ENCODE measurements at regions not wholly inside any gene's neighbourhood (a gene's known extent, or its start where the extent isn't known, plus 50 kb on each side); places are given as distances from the start of the nearest gene placed in this dataset.

GRCh38 chr6:94456266-94456665 lies 1036.9 kb upstream of the EPHA7 start:
- H3K27me3 ChIP-seq (ENCODE audit: control insufficient read depth, insufficient read depth, low read length), result no peaks in the 10 kb centered on the region
- H3K4me2 ChIP-seq (ENCODE audit: low read length), result no peak overlapping the region
- H3K4me1 ChIP-seq (ENCODE audit: control insufficient read depth, insufficient read depth, low read length), result no peaks in the 10 kb centered on the region
- H3K4me3 ChIP-seq (ENCODE audit: low read length), result no peak overlapping the region
- H3K9me3 ChIP-seq (replicated peaks; ENCODE audit: low read length), result no peaks in the 10 kb centered on the region
- no peak overlapping the region for H3K9ac ChIP-seq (ENCODE audit: low read depth, low read length)
- H3K36me3 ChIP-seq (ENCODE audit: insufficient read depth, low read length), result no peaks in the 10 kb centered on the region

GRCh38 chr6:94454231-94454630 lies 1034.9 kb upstream of the EPHA7 start:
- no peaks in the 10 kb centered on the region for H3K36me3 ChIP-seq (ENCODE audit: insufficient read depth, low read length)
- H3K9me3 ChIP-seq (replicated peaks; ENCODE audit: low read length), result no peaks in the 10 kb centered on the region
- no peak overlapping the region for H3K9ac ChIP-seq (ENCODE audit: low read depth, low read length)
- no peak overlapping the region for H3K4me2 ChIP-seq (ENCODE audit: low read length)
- H3K4me3 ChIP-seq (ENCODE audit: low read length), result no peak overlapping the region
- H3K4me1 ChIP-seq (ENCODE audit: control insufficient read depth, insufficient read depth, low read length), result no peaks in the 10 kb centered on the region
- no peaks in the 10 kb centered on the region for H3K27me3 ChIP-seq (ENCODE audit: control insufficient read depth, insufficient read depth, low read length)

DNA sequence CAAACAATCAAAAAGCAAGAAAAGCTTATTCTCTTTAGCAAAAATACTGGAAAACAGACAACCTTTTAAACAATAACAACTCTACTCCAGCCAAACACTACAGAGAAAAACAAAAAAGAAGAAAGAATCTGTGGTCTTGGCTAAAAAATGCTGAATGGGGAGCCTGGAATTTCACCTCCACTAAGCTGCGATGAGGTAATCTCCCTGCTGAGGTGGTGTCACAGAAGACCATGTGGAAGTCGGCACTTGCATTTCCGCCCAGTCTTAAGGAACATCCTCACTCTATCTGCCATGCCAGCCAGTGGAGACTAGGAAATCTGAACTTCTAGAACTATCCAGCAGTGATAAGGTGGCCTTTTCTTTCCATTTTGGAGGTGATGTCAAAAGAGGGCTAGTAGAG lies 1026.8 kb upstream of the EPHA7 start:
- Histone ChIP-seq H3K9me3 (replicated peaks; ENCODE audit: low read length) (peaks cover 4% of the 10 kb centered on the region), H3K4me2 (ENCODE audit: low read length) (no peak overlapping the region), H3K27me3 (ENCODE audit: control insufficient read depth, insufficient read depth, low read length) (no peaks in the 10 kb centered on the region), H3K4me3 (ENCODE audit: low read length) (no peak overlapping the region), H3K9ac (ENCODE audit: low read depth, low read length) (no peak overlapping the region), H3K36me3 (ENCODE audit: insufficient read depth, low read length) (no peaks in the 10 kb centered on the region), H3K4me1 (ENCODE audit: control insufficient read depth, insufficient read depth, low read length) (no peaks in the 10 kb centered on the region)

GRCh38 chr6:94443701-94444100 lies 1024.3 kb upstream of the EPHA7 start:
- Histone ChIP-seq H3K27me3 (ENCODE audit: control insufficient read depth, insufficient read depth, low read length) (no peaks in the 10 kb centered on the region), H3K9ac (ENCODE audit: low read depth, low read length) (no peak overlapping the region), H3K4me2 (ENCODE audit: low read length) (no peak overlapping the region), H3K4me1 (ENCODE audit: control insufficient read depth, insufficient read depth, low read length) (no peaks in the 10 kb centered on the region), H3K9me3 (replicated peaks; ENCODE audit: low read length) (peaks cover 4% of the 10 kb centered on the region), H3K4me3 (ENCODE audit: low read length) (no peak overlapping the region), H3K36me3 (ENCODE audit: insufficient read depth, low read length) (no peaks in the 10 kb centered on the region)

DNA sequence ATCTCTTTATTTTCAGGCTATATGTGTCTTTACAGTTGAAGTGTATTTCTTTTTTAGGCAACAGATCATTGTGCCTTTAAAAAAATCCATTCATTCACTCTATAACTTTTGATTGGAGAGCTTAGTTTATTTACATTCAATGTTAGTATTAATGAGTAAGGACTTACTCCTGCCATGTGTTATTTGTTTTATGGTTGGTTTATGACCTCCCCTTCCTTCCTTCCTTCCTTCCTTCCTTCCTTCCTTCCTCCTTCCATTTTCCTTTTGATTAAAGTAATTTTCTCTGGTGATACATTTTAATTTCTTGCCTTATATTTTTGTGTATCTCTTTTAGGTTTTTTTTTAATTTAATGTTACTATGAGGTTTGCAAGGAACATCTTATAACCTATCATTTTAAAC lies 1005.3 kb upstream of the EPHA7 start:
- no peak overlapping the region for H3K4me3 ChIP-seq (ENCODE audit: low read length)
- peaks cover 3% of the 10 kb centered on the region for H3K9me3 ChIP-seq (replicated peaks; ENCODE audit: low read length)
- H3K27me3 ChIP-seq (ENCODE audit: control insufficient read depth, insufficient read depth, low read length), result no peaks in the 10 kb centered on the region
- H3K36me3 ChIP-seq (ENCODE audit: insufficient read depth, low read length), result no peaks in the 10 kb centered on the region
- H3K4me2 ChIP-seq (ENCODE audit: low read length), result no peak overlapping the region
- no peak overlapping the region for H3K9ac ChIP-seq (ENCODE audit: low read depth, low read length)
- H3K4me1 ChIP-seq (ENCODE audit: control insufficient read depth, insufficient read depth, low read length), result no peaks in the 10 kb centered on the region

- Histone ChIP-seq H3K36me3 (ENCODE audit: insufficient read depth, low read length) (no peaks in the 10 kb centered on the region), H3K4me1 (ENCODE audit: control insufficient read depth, insufficient read depth, low read length) (no peaks in the 10 kb centered on the region), H3K27me3 (ENCODE audit: control insufficient read depth, insufficient read depth, low read length) (no peaks in the 10 kb centered on the region), H3K4me3 (ENCODE audit: low read length) (no peak overlapping the region), H3K4me2 (ENCODE audit: low read length) (no peak overlapping the region), H3K9ac (ENCODE audit: low read depth, low read length) (no peak overlapping the region), H3K9me3 (replicated peaks; ENCODE audit: low read length) (peaks cover 3% of the 10 kb centered on the region)
Observed at GRCh38 chr6:94417363-94417762, 998.0 kb upstream of the EPHA7 start.

GRCh38 chr6:94414041-94414440 lies 994.7 kb upstream of the EPHA7 start:
- H3K4me1 ChIP-seq (ENCODE audit: control insufficient read depth, insufficient read depth, low read length), result no peaks in the 10 kb centered on the region
- H3K9ac ChIP-seq (ENCODE audit: low read depth, low read length), result no peak overlapping the region
- no peak overlapping the region for H3K4me2 ChIP-seq (ENCODE audit: low read length)
- no peaks in the 10 kb centered on the region for H3K27me3 ChIP-seq (ENCODE audit: control insufficient read depth, insufficient read depth, low read length)
- no peak overlapping the region for H3K4me3 ChIP-seq (ENCODE audit: low read length)
- no peaks in the 10 kb centered on the region for H3K9me3 ChIP-seq (replicated peaks; ENCODE audit: low read length)
- no peaks in the 10 kb centered on the region for H3K36me3 ChIP-seq (ENCODE audit: insufficient read depth, low read length)

GRCh38 chr6:94401311-94401710 lies 982.0 kb upstream of the EPHA7 start:
- no peak overlapping the region for H3K9ac ChIP-seq (ENCODE audit: low read depth, low read length)
- H3K4me2 ChIP-seq (ENCODE audit: low read length), result no peak overlapping the region
- H3K4me1 ChIP-seq (ENCODE audit: control insufficient read depth, insufficient read depth, low read length), result no peaks in the 10 kb centered on the region
- H3K9me3 ChIP-seq (replicated peaks; ENCODE audit: low read length), result no peaks in the 10 kb centered on the region
- H3K4me3 ChIP-seq (ENCODE audit: low read length), result no peak overlapping the region
- no peaks in the 10 kb centered on the region for H3K36me3 ChIP-seq (ENCODE audit: insufficient read depth, low read length)
- no peaks in the 10 kb centered on the region for H3K27me3 ChIP-seq (ENCODE audit: control insufficient read depth, insufficient read depth, low read length)

DNA sequence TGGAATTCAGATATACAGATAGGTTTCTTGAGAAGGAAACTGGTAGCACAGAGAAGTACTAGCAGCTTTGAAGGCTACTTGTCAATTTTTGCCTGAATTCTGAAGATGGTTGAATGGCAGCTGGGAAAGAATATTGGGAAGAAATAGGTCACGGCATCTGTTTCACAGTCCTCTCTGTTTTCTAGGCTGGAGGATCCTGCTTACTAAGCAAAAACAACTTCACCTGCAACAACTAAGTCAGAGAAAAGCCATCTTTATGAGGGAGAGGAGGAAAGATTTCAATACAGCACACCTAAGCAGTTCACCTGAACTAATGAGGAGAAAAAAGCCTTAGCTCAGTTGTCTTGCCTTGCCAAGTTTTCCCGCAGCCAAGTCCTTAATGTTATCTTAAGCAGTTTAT lies 975.5 kb upstream of the EPHA7 start:
- H3K4me3 ChIP-seq (ENCODE audit: low read length), result no peak overlapping the region
- no peaks in the 10 kb centered on the region for H3K36me3 ChIP-seq (ENCODE audit: insufficient read depth, low read length)
- no peaks in the 10 kb centered on the region for H3K4me1 ChIP-seq (ENCODE audit: control insufficient read depth, insufficient read depth, low read length)
- no peak overlapping the region for H3K9ac ChIP-seq (ENCODE audit: low read depth, low read length)
- H3K27me3 ChIP-seq (ENCODE audit: control insufficient read depth, insufficient read depth, low read length), result no peaks in the 10 kb centered on the region
- no peak overlapping the region for H3K4me2 ChIP-seq (ENCODE audit: low read length)
- H3K9me3 ChIP-seq (replicated peaks; ENCODE audit: low read length), result no peaks in the 10 kb centered on the region

- Histone ChIP-seq H3K36me3 (ENCODE audit: insufficient read depth, low read length) (no peaks in the 10 kb centered on the region), H3K27me3 (ENCODE audit: control insufficient read depth, insufficient read depth, low read length) (no peaks in the 10 kb centered on the region), H3K9ac (ENCODE audit: low read depth, low read length) (no peak overlapping the region), H3K4me3 (ENCODE audit: low read length) (no peak overlapping the region), H3K4me2 (ENCODE audit: low read length) (no peak overlapping the region), H3K9me3 (replicated peaks; ENCODE audit: low read length) (no peaks in the 10 kb centered on the region), H3K4me1 (ENCODE audit: control insufficient read depth, insufficient read depth, low read length) (no peaks in the 10 kb centered on the region)
Observed at GRCh38 chr6:94389218-94389617, 969.9 kb upstream of the EPHA7 start.

- no peaks in the 10 kb centered on the region for H3K9me3 ChIP-seq (replicated peaks; ENCODE audit: low read length)
- no peaks in the 10 kb centered on the region for H3K36me3 ChIP-seq (ENCODE audit: insufficient read depth, low read length)
- no peak overlapping the region for H3K4me3 ChIP-seq (ENCODE audit: low read length)
- H3K9ac ChIP-seq (ENCODE audit: low read depth, low read length), result no peak overlapping the region
- H3K4me1 ChIP-seq (ENCODE audit: control insufficient read depth, insufficient read depth, low read length), result no peaks in the 10 kb centered on the region
- H3K4me2 ChIP-seq (ENCODE audit: low read length), result no peak overlapping the region
- H3K27me3 ChIP-seq (ENCODE audit: control insufficient read depth, insufficient read depth, low read length), result no peaks in the 10 kb centered on the region
Observed at GRCh38 chr6:94377835-94378234, 958.5 kb upstream of the EPHA7 start.

GRCh38 chr6:94376876-94377275 lies 957.5 kb upstream of the EPHA7 start:
- Histone ChIP-seq H3K36me3 (ENCODE audit: insufficient read depth, low read length) (no peaks in the 10 kb centered on the region), H3K9ac (ENCODE audit: low read depth, low read length) (no peak overlapping the region), H3K9me3 (replicated peaks; ENCODE audit: low read length) (no peaks in the 10 kb centered on the region), H3K4me3 (ENCODE audit: low read length) (no peak overlapping the region), H3K4me2 (ENCODE audit: low read length) (no peak overlapping the region), H3K27me3 (ENCODE audit: control insufficient read depth, insufficient read depth, low read length) (no peaks in the 10 kb centered on the region), H3K4me1 (ENCODE audit: control insufficient read depth, insufficient read depth, low read length) (no peaks in the 10 kb centered on the region)

Measured in skeletal muscle satellite cell (primary cell).